Osteoblast (primary cell): ENCODE measurements at regions not wholly inside any gene's neighbourhood (a gene's known extent, or its start where the extent isn't known, plus 50 kb on each side); places are given as distances from the start of the nearest gene placed in this dataset.

ENCODE experiments used
- DNase-seq: peaks from one replicate; pipeline ENCODE4 v3.0.0; 2011; ENCODE audit warnings: low spot score, mixed read lengths; ENCODE audit not compliant: insufficient read length; ENCODE audit errors: missing footprints
- H2AFZ ChIP-seq: 2 replicates; pipeline ENCODE4 v1.6.0; 2011; ENCODE audit warnings: mild to moderate bottlenecking, low read length
- H3K27ac ChIP-seq: 2 replicates; pipeline ENCODE4 v1.5.1; 2011; ENCODE audit warnings: mild to moderate bottlenecking, low read depth, low read length, moderate library complexity
- H3K27me3 ChIP-seq: 2 replicates; pipeline ENCODE4 v1.6.0; 2012; ENCODE audit warnings: mild to moderate bottlenecking, control low read depth, inconsistent platforms, low read length, moderate library complexity; ENCODE audit not compliant: insufficient read depth
- H3K36me3 ChIP-seq: 2 replicates; pipeline ENCODE4 v1.5.1; 2011; ENCODE audit warnings: mild to moderate bottlenecking, low read length, control low read depth, moderate library complexity; ENCODE audit not compliant: insufficient read depth
- H3K4me1 ChIP-seq: 2 replicates; pipeline ENCODE4 v1.5.1; 2011; ENCODE audit warnings: mild to moderate bottlenecking, low read length, control low read depth, moderate library complexity; ENCODE audit not compliant: insufficient read depth
- H3K4me2 ChIP-seq: 2 replicates; pipeline ENCODE4 v1.6.0; 2011; ENCODE audit warnings: mild to moderate bottlenecking, low read length; ENCODE audit not compliant: insufficient read depth
- H3K4me3 ChIP-seq: fragments of 200-600 bp; sonication (generic); 3 replicates; pipeline ENCODE4 v1.5.1; 2012; ENCODE audit warnings: mild to moderate bottlenecking, low read length, inconsistent platforms; ENCODE audit not compliant: insufficient read depth
- H3K79me2 ChIP-seq: 2 replicates; pipeline ENCODE4 v1.6.0; 2012; ENCODE audit warnings: mild to moderate bottlenecking, low read length, control low read depth, inconsistent platforms; ENCODE audit not compliant: insufficient read depth
- H3K9me3 ChIP-seq: 2 replicates; pipeline ENCODE4 v1.5.1; 2011; ENCODE audit warnings: low read depth, low read length, control low read depth
- H4K20me1 ChIP-seq: 2 replicates; pipeline ENCODE4 v1.6.0; 2012; ENCODE audit warnings: mild to moderate bottlenecking, low read length, control low read depth; ENCODE audit not compliant: insufficient read depth
- TF ChIP-seq, protein P1 (sequence below): IDR thresholded peaks from 2 replicates; pipeline ENCODE4 v1.5.1; 2011; ENCODE audit warnings: mild to moderate bottlenecking, low read depth, low read length, moderate library complexity; ENCODE audit errors: extremely low read depth

DNA sequence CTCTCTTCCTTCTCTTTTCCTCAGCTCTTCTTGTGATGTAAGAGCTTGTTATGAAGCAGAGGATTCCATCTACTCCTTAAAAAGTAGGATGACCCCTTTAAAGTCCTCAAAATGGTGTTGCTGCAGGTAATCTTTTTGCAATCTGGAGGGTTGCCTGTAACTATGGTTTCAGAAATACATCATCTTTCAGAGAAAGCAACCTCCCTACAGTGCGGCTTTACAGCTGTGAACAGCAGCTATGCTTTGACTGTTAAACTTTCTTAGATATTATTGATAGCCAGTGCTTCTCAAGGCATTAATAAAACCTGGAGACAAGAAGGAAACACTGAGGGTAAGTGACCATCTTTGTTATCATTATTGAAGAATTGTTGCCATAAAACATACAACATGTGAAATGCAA, 86.6 kb upstream of the MDFIC start:
- Histone ChIP-seq H3K4me1 (no peaks in the 10 kb centered on the region), H3K4me2 (no peak overlapping the region), H3K79me2 (no peaks in the 10 kb centered on the region), H3K27ac (no peak overlapping the region), H2AFZ (no peak overlapping the region), H3K9me3 (no peaks in the 10 kb centered on the region), H3K4me3 (no peak overlapping the region), H4K20me1 (no peaks in the 10 kb centered on the region), H3K27me3 (no peaks in the 10 kb centered on the region), H3K36me3 (no peaks in the 10 kb centered on the region)
- DNase-seq = no peak
- TF ChIP-seq, protein P1, sequence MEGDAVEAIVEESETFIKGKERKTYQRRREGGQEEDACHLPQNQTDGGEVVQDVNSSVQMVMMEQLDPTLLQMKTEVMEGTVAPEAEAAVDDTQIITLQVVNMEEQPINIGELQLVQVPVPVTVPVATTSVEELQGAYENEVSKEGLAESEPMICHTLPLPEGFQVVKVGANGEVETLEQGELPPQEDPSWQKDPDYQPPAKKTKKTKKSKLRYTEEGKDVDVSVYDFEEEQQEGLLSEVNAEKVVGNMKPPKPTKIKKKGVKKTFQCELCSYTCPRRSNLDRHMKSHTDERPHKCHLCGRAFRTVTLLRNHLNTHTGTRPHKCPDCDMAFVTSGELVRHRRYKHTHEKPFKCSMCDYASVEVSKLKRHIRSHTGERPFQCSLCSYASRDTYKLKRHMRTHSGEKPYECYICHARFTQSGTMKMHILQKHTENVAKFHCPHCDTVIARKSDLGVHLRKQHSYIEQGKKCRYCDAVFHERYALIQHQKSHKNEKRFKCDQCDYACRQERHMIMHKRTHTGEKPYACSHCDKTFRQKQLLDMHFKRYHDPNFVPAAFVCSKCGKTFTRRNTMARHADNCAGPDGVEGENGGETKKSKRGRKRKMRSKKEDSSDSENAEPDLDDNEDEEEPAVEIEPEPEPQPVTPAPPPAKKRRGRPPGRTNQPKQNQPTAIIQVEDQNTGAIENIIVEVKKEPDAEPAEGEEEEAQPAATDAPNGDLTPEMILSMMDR = no peak

- no peak for DNase-seq
- Histone ChIP-seq H3K4me1 (no peaks in the 10 kb centered on the region), H3K4me3 (no peak overlapping the region), H3K27ac (no peak overlapping the region), H3K4me2 (no peak overlapping the region), H2AFZ (no peak overlapping the region), H3K79me2 (no peaks in the 10 kb centered on the region), H3K9me3 (no peaks in the 10 kb centered on the region), H3K36me3 (no peaks in the 10 kb centered on the region), H4K20me1 (no peaks in the 10 kb centered on the region), H3K27me3 (no peaks in the 10 kb centered on the region)
- TF ChIP-seq, protein P1 = no peak
These were observed 86.0 kb upstream of the MDFIC start for GRCh38 chr7:114835861-114836260.

DNA sequence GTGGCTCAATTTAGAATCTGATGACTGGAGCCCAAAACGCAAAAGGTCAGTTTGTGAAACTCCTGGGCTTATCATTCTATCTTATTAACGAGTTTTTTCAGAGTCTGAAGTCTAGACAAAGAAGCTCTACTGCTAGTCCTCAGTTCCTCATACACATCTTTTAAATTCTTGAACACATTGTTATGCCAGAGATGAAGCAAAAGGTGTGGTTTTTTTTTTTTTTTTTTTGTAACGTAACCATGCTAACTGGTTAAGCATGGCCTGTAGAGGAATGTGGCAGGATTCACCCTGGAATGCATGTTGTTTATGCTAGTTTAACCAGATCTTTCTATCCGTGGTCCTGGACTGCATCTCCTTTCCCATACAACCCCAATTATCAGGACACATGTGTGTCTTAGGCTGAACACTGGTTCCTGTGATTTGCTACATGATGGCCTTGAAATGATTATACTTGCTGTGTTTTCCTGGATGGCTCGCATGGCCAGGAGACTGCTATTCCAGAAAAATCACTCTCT, 79.3 kb upstream of the MDFIC start:
- no peaks in the 10 kb centered on the region for H3K36me3 ChIP-seq
- TF ChIP-seq, protein P1 = no peak
- H2AFZ ChIP-seq = no peak overlapping the region
- no peak for DNase-seq
- H3K4me3 ChIP-seq = no peak overlapping the region
- H3K9me3 ChIP-seq = no peaks in the 10 kb centered on the region
- no peaks in the 10 kb centered on the region for H3K79me2 ChIP-seq
- H3K27ac ChIP-seq = no peak overlapping the region
- no peaks in the 10 kb centered on the region for H3K27me3 ChIP-seq
- H3K4me1 ChIP-seq = no peaks in the 10 kb centered on the region
- H3K4me2 ChIP-seq = no peak overlapping the region
- H4K20me1 ChIP-seq = no peaks in the 10 kb centered on the region

DNA sequence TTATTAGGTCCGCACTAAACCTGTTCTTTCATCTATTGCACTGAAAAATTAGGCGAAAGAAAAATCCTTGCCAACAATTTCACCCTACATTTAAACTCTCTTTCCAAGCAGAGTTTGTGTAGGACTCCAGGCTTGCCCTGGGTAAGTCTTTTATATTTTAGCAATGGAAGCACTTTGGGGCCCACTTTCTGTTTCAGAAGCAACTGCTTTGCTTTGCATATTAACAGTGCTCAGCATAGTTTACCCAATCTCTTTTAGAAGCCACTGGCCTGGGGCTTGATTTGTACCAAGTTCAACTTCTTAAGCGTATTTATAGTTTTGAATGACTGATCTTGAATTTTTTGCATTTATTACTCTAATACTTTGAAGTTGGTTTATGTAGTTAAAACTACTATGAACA, 78.8 kb upstream of the MDFIC start:
- Histone ChIP-seq H3K4me2 (no peak overlapping the region), H3K9me3 (no peaks in the 10 kb centered on the region), H3K36me3 (no peaks in the 10 kb centered on the region), H2AFZ (no peak overlapping the region), H3K27me3 (no peaks in the 10 kb centered on the region), H4K20me1 (no peaks in the 10 kb centered on the region), H3K27ac (no peak overlapping the region), H3K79me2 (no peaks in the 10 kb centered on the region), H3K4me1 (no peaks in the 10 kb centered on the region), H3K4me3 (no peak overlapping the region)
- TF ChIP-seq, protein P1 = no peak
- no peak for DNase-seq
